Activated CD4-positive, alpha-beta T cell treated with anti-CD3 and anti-CD28 coated beads, Interleukin-2, amount 50 U/mL, for 24 hours (primary cell): ENCODE measurements at regions not wholly inside any gene's neighbourhood (a gene's known extent, or its start where the extent isn't known, plus 50 kb on each side); places are given as distances from the start of the nearest gene placed in this dataset.
A peak's percentile ranks its signal among the peaks of the same experiment; 100 is the strongest.

Experiments used
- DNase-seq, 2 donors: peaks; one replicate each; pipeline ENCODE4 v3.0.0-alpha.2; 2020; ENCODE audit warnings: low read depth in 1 of 2, low spot score in 1 of 2

- no peak for DNase-seq
Measured at GRCh38 chr13:53200498-53201453, 172.2 kb downstream of the OLFM4 start.

GRCh38 chr13:53201454-53202225, 173.0 kb downstream of the OLFM4 start:
- no peak for DNase-seq

DNA sequence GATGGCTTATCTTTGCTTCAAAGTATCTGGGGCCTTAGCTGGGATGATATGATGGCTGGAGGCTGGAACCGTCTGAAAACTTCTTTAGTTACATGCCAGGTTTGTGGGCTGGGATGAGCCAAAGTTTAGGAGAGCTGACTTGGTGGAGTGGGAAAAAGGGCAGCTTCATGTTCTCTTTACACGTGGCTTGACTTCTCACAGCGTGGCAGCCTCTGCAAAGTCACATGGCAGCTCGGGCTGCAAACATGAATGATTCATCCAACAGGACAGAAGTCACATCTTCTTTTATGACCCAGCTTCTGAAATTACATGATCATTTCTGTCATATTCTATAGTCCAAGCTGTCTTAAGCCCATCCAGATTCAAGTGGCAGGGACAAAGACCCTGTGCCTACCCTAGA, 176.0 kb downstream of the OLFM4 start:
- no peak for DNase-seq

- DNase-seq: no peak
Measured at GRCh38 chr13:53206455-53206854, 177.8 kb downstream of the OLFM4 start.

DNA sequence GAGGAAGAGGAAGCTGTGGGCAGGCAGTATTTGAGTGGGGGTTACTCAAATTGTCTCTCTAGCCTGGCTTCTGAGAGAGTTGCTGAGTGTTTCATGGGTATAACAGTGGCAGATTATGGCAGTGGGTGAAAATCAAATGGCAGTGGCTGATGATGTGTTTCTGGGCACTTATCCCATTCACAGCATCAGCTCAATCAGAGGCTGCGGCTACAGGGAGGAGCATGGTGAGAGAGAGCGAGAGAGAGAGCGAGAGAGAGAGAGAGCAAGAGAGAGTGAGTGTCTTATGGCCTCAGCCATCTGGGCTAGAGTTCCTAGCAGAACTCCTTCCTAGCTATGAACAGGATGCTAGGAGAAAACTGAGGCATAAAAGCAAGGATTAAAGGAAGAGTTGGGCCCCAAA, 178.9 kb downstream of the OLFM4 start:
- DNase-seq: no peak

- no peak for DNase-seq
Measured at GRCh38 chr13:53214433-53214832, 185.8 kb downstream of the OLFM4 start.

- no peak for DNase-seq
Measured at GRCh38 chr13:53215563-53215962, 186.9 kb downstream of the OLFM4 start.

- DNase-seq: no peak
Measured at GRCh38 chr13:53216773-53217172, 188.2 kb downstream of the OLFM4 start.

DNA sequence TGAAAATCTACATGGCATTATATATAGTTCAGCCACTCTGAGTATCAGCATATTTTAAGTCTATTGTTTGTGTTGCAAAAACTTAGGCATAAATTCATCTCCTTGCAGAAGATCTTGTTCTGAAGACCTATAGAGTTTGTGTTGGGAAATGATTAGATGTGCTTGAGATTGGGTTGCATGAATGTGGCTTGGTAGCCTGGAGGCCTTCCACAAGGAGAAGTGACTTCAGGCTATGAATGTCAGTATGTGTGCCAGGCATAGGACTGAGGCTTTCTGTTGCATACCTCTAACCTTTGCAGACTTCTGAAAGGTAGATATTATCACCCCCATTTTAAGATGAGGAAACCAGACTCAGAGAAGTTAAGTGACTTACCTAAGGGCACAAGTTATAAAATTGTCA, 188.6 kb downstream of the OLFM4 start:
- DNase-seq: no peak

- DNase-seq: no peak
Measured at GRCh38 chr13:53220038-53220437, 191.4 kb downstream of the OLFM4 start.

GRCh38 chr13:53237696-53238095, 209.1 kb downstream of the OLFM4 start:
- no peak for DNase-seq

DNA sequence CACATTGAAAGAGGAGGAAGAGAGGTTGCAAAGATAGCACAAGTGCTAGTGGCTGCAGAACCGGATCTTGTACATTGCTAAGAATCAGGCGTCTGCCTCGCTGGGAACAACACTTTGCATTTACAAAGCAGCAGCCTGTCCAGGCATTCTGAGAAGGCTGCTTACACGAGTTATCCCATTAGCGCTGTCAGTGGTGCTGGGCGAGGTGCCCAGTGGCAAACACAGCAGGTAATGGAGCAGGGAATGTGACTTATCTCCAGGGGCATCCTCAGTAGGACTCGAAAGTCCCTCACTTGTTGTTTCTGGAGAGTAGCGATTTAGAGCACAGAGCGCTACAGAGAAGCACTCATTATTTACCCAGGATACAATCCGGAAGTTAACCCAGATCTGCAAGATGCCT, 209.6 kb downstream of the OLFM4 start:
- no peak for DNase-seq

- DNase-seq: no peak
Measured at GRCh38 chr13:53240401-53241025, 211.9 kb downstream of the OLFM4 start.

DNA sequence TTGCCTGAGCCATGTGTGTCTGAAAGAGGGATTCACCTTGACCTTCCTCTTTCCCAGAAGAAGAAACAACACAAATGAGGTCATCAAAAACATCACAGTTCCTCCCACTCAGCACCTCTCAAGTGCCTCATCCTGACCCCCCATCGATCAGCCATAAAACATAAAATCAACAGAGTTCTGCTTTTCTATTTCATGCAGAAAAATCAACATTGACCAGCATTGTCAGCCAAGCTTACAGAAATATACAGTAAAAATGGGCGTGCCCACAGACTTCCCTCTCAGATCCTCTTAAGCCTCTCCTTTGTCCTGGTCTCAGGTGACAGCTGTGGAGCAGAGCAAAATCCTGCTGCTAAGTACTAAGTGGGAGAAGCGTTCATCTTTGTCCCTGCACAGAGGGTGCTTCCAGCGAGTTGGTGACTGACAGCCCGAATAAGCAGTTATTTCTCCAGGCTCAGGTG, 213.3 kb downstream of the OLFM4 start:
- no peak for DNase-seq

GRCh38 chr13:53249236-53249635, 220.6 kb downstream of the OLFM4 start:
- DNase-seq: no peak

- peak in 1 of 2 donors; percentile 17 for DNase-seq
Measured at GRCh38 chr13:53250272-53250875, 221.8 kb downstream of the OLFM4 start.

GRCh38 chr13:53250977-53251376, 222.4 kb downstream of the OLFM4 start:
- DNase-seq: no peak

GRCh38 chr13:53254500-53254899, 225.9 kb downstream of the OLFM4 start:
- no peak for DNase-seq

GRCh38 chr13:53255795-53256194, 227.2 kb downstream of the OLFM4 start:
- no peak for DNase-seq

- no peak for DNase-seq
Measured at GRCh38 chr13:53260594-53260993, 232.0 kb downstream of the OLFM4 start.

- no peak for DNase-seq
Measured at GRCh38 chr13:53264751-53265385, 236.3 kb downstream of the OLFM4 start.
